CD4-positive, alpha-beta T cell treated with Interleukin-10 for 1 hour (primary cell): ENCODE measurements at regions not wholly inside any gene's neighbourhood (a gene's known extent, or its start where the extent isn't known, plus 50 kb on each side); places are given as distances from the start of the nearest gene placed in this dataset.

ENCODE experiments used
- DNase-seq: peaks from one replicate; pipeline ENCODE4 v3.0.0-alpha.2; 2020

DNA sequence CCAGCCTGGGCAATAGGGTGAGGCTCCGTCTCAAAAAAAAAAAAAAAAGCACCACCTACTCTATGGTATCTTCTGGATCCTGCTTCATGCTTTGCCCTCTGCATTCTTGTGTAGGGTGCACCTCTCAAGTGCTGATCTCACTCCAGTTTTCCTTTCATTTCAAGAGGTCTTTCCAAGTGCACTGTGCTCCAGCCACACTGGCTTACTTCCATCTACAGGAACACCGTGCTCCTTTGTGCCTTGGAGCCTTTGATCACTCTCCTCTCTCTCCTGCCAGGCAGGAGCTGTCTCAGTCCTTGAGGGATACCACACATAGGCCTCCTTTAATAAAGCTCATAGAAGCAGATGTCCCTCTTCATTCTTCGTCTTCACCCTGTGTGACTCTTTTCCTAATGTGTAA, 55.4 kb upstream of the GREM2 start:
- DNase-seq: no peak

DNA sequence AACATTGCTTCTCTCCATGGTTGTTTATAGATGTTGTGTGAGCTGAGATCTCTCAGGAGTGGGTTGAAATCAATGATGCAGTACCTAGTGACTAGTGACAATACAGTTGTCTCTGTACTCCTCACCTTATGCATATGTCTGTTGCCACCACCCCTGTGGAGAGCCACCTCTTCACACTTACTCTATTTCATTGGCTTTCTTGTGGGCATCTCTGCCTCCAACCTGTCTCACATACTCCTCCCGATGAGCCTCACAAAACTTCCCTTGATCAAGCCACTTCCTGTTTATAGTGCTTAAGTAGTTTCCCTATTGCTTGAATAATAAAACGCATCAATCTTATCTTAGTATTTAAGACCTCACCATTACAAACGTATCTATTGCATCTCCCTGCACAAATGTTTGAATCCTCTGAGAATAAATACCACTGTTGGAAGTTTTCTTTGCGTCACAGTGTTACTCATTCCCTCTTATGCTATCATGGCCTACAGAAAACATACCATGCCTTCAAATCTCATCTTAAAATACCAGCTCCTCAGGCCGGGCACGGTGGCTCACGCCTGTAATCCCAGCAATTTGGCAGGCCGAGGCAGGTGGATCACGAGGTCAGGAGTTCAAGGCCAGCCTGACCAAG, 54.7 kb upstream of the GREM2 start:
- peak; percentile 44 for DNase-seq

DNA sequence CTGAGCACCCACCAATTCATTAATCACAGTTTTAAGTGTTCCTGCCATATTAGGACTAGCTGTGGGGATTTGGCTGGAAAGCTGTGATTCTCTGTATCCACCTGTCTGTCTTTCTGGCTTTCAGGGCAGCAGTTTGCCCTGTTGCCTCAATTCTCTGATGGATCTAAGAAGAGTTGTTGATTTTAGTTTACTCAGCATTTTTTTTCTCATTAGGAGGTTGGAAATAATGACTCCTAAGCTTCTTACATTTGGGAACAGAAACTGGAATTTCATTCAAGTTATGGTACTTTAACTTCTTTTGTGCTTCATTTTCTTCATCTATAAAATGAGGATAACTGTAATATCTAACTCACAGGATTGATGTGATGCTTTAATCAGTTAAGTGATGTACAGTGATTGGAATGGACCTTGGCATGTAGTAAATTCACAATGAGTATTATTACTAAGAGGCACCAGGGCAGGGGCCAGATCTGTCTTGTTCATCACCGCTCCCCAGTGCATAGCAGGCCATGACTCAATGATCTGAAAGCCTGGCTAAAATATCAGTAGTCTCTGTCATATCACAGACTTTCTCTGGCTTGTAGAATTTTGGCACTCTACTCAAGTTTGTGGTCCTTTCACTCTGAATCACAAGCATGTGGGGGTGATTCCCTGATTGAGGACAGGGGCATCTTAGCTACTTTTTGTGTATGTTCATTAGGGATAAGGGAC, 51.4 kb upstream of the GREM2 start:
- no peak for DNase-seq
